K562 (cell line): ENCODE measurements at regions not wholly inside any gene's neighbourhood (a gene's known extent, or its start where the extent isn't known, plus 50 kb on each side); places are given as distances from the start of the nearest gene placed in this dataset.

Experiments used
- ATAC-seq: fragments of 200-7000 bp; cut with Tn5 transposase; 3 replicates; pipeline ENCODE4 v1.9.1; 2020; ENCODE audit warnings: moderate library complexity
- BruUV-seq: library from RNA; stranded (reverse); fragments of 400-500 nt; replicated peaks from 2 replicates; lab custom pipeline; 2021; lab: Mats Ljungman, UMichigan
- CTCF ChIA-PET: fragments of 300-600 bp; formaldehyde crosslinking; extraction: SDS; loops from one replicate; lab custom pipeline; 2021; ENCODE audit warnings: low intra/inter-chr PET ratio; lab: Yijun Ruan, JAX
- POLR2A ChIA-PET: fragments of 300-600, 350-650 bp; sonication (Branson Sonifier 250); formaldehyde crosslinking; extraction: SDS; loops from one replicate; lab custom pipeline; 2021; ENCODE audit warnings: antibody characterized with exemption, inconsistent platforms; lab: Yijun Ruan, JAX
- DNase-seq, 4 experiments: peaks; one replicate each; pipeline versions ENCODE4 v3.0.0 to v3.0.0-alpha.2; 2011 to 2018; ENCODE audit warnings: low spot score in 3 of 4, mixed read lengths in 3 of 4; ENCODE audit errors: extremely low read depth in 1 of 4
- FAIRE-seq: peaks from 2 replicates; lab custom pipeline; 2011; peaks lifted over from hg19 to GRCh38; lab: Jason Lieb, UNC
- H2AFZ ChIP-seq: 2 replicates; pipeline ENCODE4 v1.6.0; 2011; ENCODE audit warnings: low read depth, low read length, control low read depth, inconsistent platforms
- H3K27ac ChIP-seq: fragments of 200-600 bp; 3 replicates; pipeline ENCODE4 v1.8.0; 2011; ENCODE audit warnings: low read depth, mild to moderate bottlenecking, control low read depth, inconsistent platforms, low read length, moderate library complexity, mixed read lengths; ENCODE audit errors: extremely low read depth
- H3K27me3 ChIP-seq, 2 experiments: fragments of 300-600 bp in 1 of 2; 2 replicates in 1 of 2; 3 replicates in 1 of 2; pipeline versions ENCODE4 v1.6.0 to v1.8.0; 2011; ENCODE audit warnings: inconsistent platforms in 2 of 2, low read length in 2 of 2, mild to moderate bottlenecking in 1 of 2, mixed read lengths in 1 of 2, moderate library complexity in 1 of 2; ENCODE audit not compliant: control insufficient read depth in 2 of 2, insufficient read depth in 2 of 2
- H3K36me3 ChIP-seq: fragments of 300-600 bp; 3 replicates; pipeline ENCODE4 v1.8.0; 2011; ENCODE audit warnings: mild to moderate bottlenecking, low read length, inconsistent platforms; ENCODE audit not compliant: control insufficient read depth, insufficient read depth
- H3K4me1 ChIP-seq, 2 experiments: fragments of 200-600 bp in 1 of 2; replicated peaks in 1 of 2; 2 replicates in 1 of 2; 3 replicates in 1 of 2; pipeline versions ENCODE4 v1.5.1 to v1.8.0; 2011; ENCODE audit warnings: inconsistent platforms in 2 of 2, low read length in 2 of 2, mild to moderate bottlenecking in 1 of 2, mixed read lengths in 1 of 2, moderate library complexity in 1 of 2; ENCODE audit not compliant: control insufficient read depth in 2 of 2, insufficient read depth in 2 of 2
- H3K4me2 ChIP-seq: 2 replicates; pipeline ENCODE4 v1.6.1; 2011; ENCODE audit warnings: low read length, control low read depth, inconsistent platforms, mixed read lengths; ENCODE audit not compliant: insufficient read depth
- H3K4me3 ChIP-seq: fragments of 200-600 bp; sonication (generic), shearing (Covaris generic); 2 replicates; pipeline ENCODE4 v1.5.1; 2016; ENCODE audit warnings: control low read depth, inconsistent platforms
- H3K79me2 ChIP-seq: fragments of 200-600 bp; 3 replicates; pipeline ENCODE4 v1.8.0; 2011; ENCODE audit warnings: low read length, inconsistent platforms; ENCODE audit not compliant: control insufficient read depth, insufficient read depth
- H3K9ac ChIP-seq, 2 experiments: 2 replicates each; pipeline versions ENCODE4 v1.6.0 to v1.6.1; 2011; ENCODE audit warnings: low read depth in 2 of 2, low read length in 2 of 2, control low read depth in 1 of 2, inconsistent platforms in 1 of 2, mild to moderate bottlenecking in 1 of 2, mixed read lengths in 1 of 2; ENCODE audit not compliant: insufficient read depth in 1 of 2
- H3K9me1 ChIP-seq: one replicate; pipeline ENCODE4 v1.6.0; 2011; ENCODE audit warnings: inconsistent platforms, mild to moderate bottlenecking, low read length, moderate library complexity; ENCODE audit not compliant: control insufficient read depth, insufficient read depth
- H3K9me3 ChIP-seq: replicated peaks from 2 replicates; pipeline ENCODE4 v1.5.1; 2011; ENCODE audit warnings: low read depth, low read length, inconsistent platforms; ENCODE audit not compliant: control insufficient read depth, insufficient read depth
- H4K20me1 ChIP-seq: replicated peaks from 2 replicates; pipeline ENCODE4 v1.6.1; 2011; ENCODE audit warnings: low read length, inconsistent platforms, mixed read lengths; ENCODE audit not compliant: control insufficient read depth, insufficient read depth
- BCLAF1 ChIP-seq, 2 experiments: fragments of 450-650 bp in 1 of 2; IDR thresholded peaks; 2 replicates each; pipeline ENCODE4 v1.6.1; 2011 to 2017; ENCODE audit warnings: low read depth in 2 of 2, antibody characterized with exemption in 1 of 2, borderline replicate concordance in 1 of 2, low read length in 1 of 2, mild to moderate bottlenecking in 1 of 2, mixed read lengths in 1 of 2; ENCODE audit not compliant: control insufficient read depth in 1 of 2
- HDGF ChIP-seq: fragments of 450-650 bp; IDR thresholded peaks from 2 replicates; pipeline ENCODE4 v1.6.1; 2016
- REST ChIP-seq, 2 experiments: fragments of 450-650 bp; formaldehyde crosslinking in 1 of 2; IDR thresholded peaks; 2 replicates each; pipeline versions ENCODE4 v1.4.0 to v1.6.1; 2014 to 2020; ENCODE audit warnings: mild to moderate bottlenecking in 2 of 2, borderline replicate concordance in 1 of 2, low read depth in 1 of 2
- ZNF785 ChIP-seq: fragments of 250-450 bp; sonication (Bioruptor Pico); IDR thresholded peaks from 2 replicates; pipeline ENCODE4 v1.4.0; 2020; ENCODE audit warnings: mild to moderate bottlenecking
- whole genome bisulfite sequencing: fragments of 100-300 bp; shearing (Covaris generic); methylation state at CpG from one replicate; pipeline ENCODE4 v1.1.6; 2016; ENCODE audit warnings: low coverage, mixed read lengths; ENCODE audit not compliant: insufficient coverage; ENCODE audit errors: missing lambda C conversion rate; 5-methylcytosine and 5-hydroxymethylcytosine counted together
- in situ Hi-C: fragments of 300-500 bp; cut with MboI; formaldehyde crosslinking; loops from 4 replicates; pipeline ENCODE4 v1.15.0; 2018; ENCODE audit warnings: inconsistent platforms, mixed read lengths
- intact Hi-C: fragments of 100-400 bp; cut with micrococcal nuclease; formaldehyde crosslinking; loops from 2 replicates; pipeline ENCODE4 v1.14.2; 2022
- TF ChIP-seq, protein P1 (sequence below): fragments of 450-650 bp; formaldehyde crosslinking; IDR thresholded peaks from 2 replicates; pipeline ENCODE4 v1.4.0; 2020; ENCODE audit warnings: mild to moderate bottlenecking

DNA sequence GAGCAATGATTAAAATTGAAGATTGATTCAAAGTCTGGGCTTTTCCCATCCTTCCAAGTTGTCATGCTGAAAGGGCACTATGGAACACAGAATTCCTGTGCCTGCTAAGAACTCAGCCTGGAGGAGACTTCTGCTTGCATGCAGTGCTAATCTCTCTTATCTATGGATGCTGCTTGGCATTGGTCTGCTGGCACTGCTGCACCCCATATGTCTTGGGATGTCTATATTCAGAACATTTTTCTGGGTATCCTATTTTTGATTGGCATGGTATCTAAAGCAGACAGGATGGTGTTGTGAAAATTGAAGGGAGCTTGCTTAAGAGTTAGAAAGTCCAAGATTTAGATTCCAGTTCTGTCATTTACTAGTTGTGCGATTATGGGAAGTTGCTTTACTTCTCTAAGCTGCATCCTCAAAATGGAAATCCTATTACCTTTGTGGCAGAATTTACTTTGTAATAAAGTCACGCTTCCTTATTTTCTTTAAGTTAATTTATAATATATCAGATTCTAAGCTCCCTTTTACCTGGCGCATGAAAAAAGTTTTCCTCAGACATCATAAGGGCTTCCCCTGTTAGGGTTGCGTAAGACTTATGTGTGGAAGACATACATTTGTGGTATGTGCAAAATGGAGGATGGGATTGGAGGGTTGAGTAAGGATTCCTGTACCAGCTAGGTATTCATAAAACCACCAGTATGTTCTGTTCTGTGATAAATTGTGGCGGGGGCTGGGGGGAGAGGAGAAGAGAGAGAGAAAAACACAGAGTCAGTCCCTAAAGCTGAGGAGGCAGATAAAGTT is 254.0 kb downstream of the DMAC1 start:
- H3K9ac ChIP-seq, result no peak overlapping the region
- no peak overlapping the region for H3K27ac ChIP-seq
- H2AFZ ChIP-seq, result no peak overlapping the region
- BruUV-seq, result no TSS peak
- no peaks in the 10 kb centered on the region for H3K27me3 ChIP-seq
- no peak overlapping the region for H3K4me2 ChIP-seq
- 9% methylated on average over 5 of the region's 5 CpGs for WGBS
- FAIRE-seq (no peak), DNase-seq (no peak), ATAC-seq (no peak)
- H3K4me3 ChIP-seq, result no peak overlapping the region
- POLR2A ChIA-PET, result no interaction called here
- H3K36me3 ChIP-seq, result no peaks in the 10 kb centered on the region
- in situ Hi-C loops (loop anchor here (10.0 kb wide), 1 partner anchor 501 kb away; no protein-coding TSS in a partner anchor), intact Hi-C loops (no loop called here)
- no peaks in the 10 kb centered on the region for H3K79me2 ChIP-seq
- H3K9me3 ChIP-seq, result no peaks in the 10 kb centered on the region
- CTCF ChIA-PET, result no interaction called here
- H4K20me1 ChIP-seq, result no peaks in the 10 kb centered on the region
- no peaks in the 10 kb centered on the region for H3K9me1 ChIP-seq
- no peaks in the 10 kb centered on the region for H3K4me1 ChIP-seq
- TF ChIP-seq BCLAF1 (IDR thresholded peaks at IDR 0.05; ENCODE audit: borderline replicate concordance in 1 of 2, control insufficient read depth in 1 of 2, low read depth in 2 of 2, low read length in 1 of 2) (no peak), HDGF (no peak), REST (IDR thresholded peaks at IDR 0.05; ENCODE audit: borderline replicate concordance) (no peak), REST (CRISPR knock-in tag; IDR thresholded peaks at IDR 0.05; ENCODE audit: low read depth) (no peak), ZNF785 (no peak)
- TF ChIP-seq, protein P1, sequence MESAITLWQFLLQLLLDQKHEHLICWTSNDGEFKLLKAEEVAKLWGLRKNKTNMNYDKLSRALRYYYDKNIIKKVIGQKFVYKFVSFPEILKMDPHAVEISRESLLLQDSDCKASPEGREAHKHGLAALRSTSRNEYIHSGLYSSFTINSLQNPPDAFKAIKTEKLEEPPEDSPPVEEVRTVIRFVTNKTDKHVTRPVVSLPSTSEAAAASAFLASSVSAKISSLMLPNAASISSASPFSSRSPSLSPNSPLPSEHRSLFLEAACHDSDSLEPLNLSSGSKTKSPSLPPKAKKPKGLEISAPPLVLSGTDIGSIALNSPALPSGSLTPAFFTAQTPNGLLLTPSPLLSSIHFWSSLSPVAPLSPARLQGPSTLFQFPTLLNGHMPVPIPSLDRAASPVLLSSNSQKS, result no peak
